Skeletal muscle satellite cell (primary cell): ENCODE measurements at regions not wholly inside any gene's neighbourhood (a gene's known extent, or its start where the extent isn't known, plus 50 kb on each side); places are given as distances from the start of the nearest gene placed in this dataset.

Source experiments
- H3K27me3 ChIP-seq: 2 replicates; pipeline ENCODE4 v1.7.0; 2013; ENCODE audit warnings: low read length; ENCODE audit not compliant: control insufficient read depth, insufficient read depth
- H3K36me3 ChIP-seq: 2 replicates; pipeline ENCODE4 v1.7.0; 2013; ENCODE audit warnings: mild to moderate bottlenecking, control low read depth, low read length; ENCODE audit not compliant: insufficient read depth
- H3K4me1 ChIP-seq: 2 replicates; pipeline ENCODE4 v1.7.0; 2013; ENCODE audit warnings: low read length; ENCODE audit not compliant: control insufficient read depth, insufficient read depth
- H3K4me2 ChIP-seq: 2 replicates; pipeline ENCODE4 v1.7.0; 2013; ENCODE audit warnings: mild to moderate bottlenecking, low read length
- H3K4me3 ChIP-seq: 2 replicates; pipeline ENCODE4 v1.7.0; 2013; ENCODE audit warnings: low read length
- H3K9ac ChIP-seq: 2 replicates; pipeline ENCODE4 v1.7.0; 2013; ENCODE audit warnings: mild to moderate bottlenecking, low read depth, low read length, moderate library complexity
- H3K9me3 ChIP-seq: replicated peaks from 2 replicates; pipeline ENCODE4 v1.7.0; 2013; ENCODE audit warnings: mild to moderate bottlenecking, control low read depth, low read length

- H3K4me2 ChIP-seq: no peak overlapping the region
- H3K4me1 ChIP-seq: no peaks in the 10 kb centered on the region
- no peak overlapping the region for H3K4me3 ChIP-seq
- no peaks in the 10 kb centered on the region for H3K27me3 ChIP-seq
- no peak overlapping the region for H3K9ac ChIP-seq
- H3K9me3 ChIP-seq: no peaks in the 10 kb centered on the region
- no peaks in the 10 kb centered on the region for H3K36me3 ChIP-seq
Measured at GRCh38 chr2:200086911-200087310, 131.5 kb downstream of the MAIP1 start.

- no peaks in the 10 kb centered on the region for H3K27me3 ChIP-seq
Measured at GRCh38 chr2:200087451-200087850, 132.1 kb downstream of the MAIP1 start.

GRCh38 chr2:200089040-200089755, 133.8 kb downstream of the MAIP1 start:
- Histone ChIP-seq H3K36me3 (no peaks in the 10 kb centered on the region), H3K4me1 (no peaks in the 10 kb centered on the region), H3K27me3 (no peaks in the 10 kb centered on the region), H3K4me3 (no peak overlapping the region), H3K9me3 (no peaks in the 10 kb centered on the region), H3K4me2 (no peak overlapping the region), H3K9ac (no peak overlapping the region)

More at GRCh38 chr2:200087451-200087850, 132.1 kb downstream of the MAIP1 start:
- H3K4me1 ChIP-seq: no peaks in the 10 kb centered on the region
- H3K9me3 ChIP-seq: no peaks in the 10 kb centered on the region
- H3K9ac ChIP-seq: no peak overlapping the region
- H3K4me3 ChIP-seq: no peak overlapping the region
- no peak overlapping the region for H3K4me2 ChIP-seq
- H3K36me3 ChIP-seq: no peaks in the 10 kb centered on the region

GRCh38 chr2:200089756-200090109, 134.4 kb downstream of the MAIP1 start:
- H3K9me3 ChIP-seq: no peaks in the 10 kb centered on the region
- H3K9ac ChIP-seq: no peak overlapping the region
- no peaks in the 10 kb centered on the region for H3K27me3 ChIP-seq
- no peak overlapping the region for H3K4me3 ChIP-seq
- no peak overlapping the region for H3K4me2 ChIP-seq
- no peaks in the 10 kb centered on the region for H3K36me3 ChIP-seq
- H3K4me1 ChIP-seq: no peaks in the 10 kb centered on the region

- H3K4me1 ChIP-seq: no peaks in the 10 kb centered on the region
- H3K4me2 ChIP-seq: no peak overlapping the region
- H3K27me3 ChIP-seq: no peaks in the 10 kb centered on the region
- no peak overlapping the region for H3K4me3 ChIP-seq
- no peaks in the 10 kb centered on the region for H3K9me3 ChIP-seq
- no peaks in the 10 kb centered on the region for H3K36me3 ChIP-seq
- no peak overlapping the region for H3K9ac ChIP-seq
Measured at GRCh38 chr2:200090683-200091082, 135.3 kb downstream of the MAIP1 start.

- no peaks in the 10 kb centered on the region for H3K9me3 ChIP-seq
- H3K9ac ChIP-seq: no peak overlapping the region
- no peak overlapping the region for H3K4me2 ChIP-seq
- H3K27me3 ChIP-seq: no peaks in the 10 kb centered on the region
- H3K36me3 ChIP-seq: no peaks in the 10 kb centered on the region
- H3K4me3 ChIP-seq: no peak overlapping the region
- no peaks in the 10 kb centered on the region for H3K4me1 ChIP-seq
Measured at GRCh38 chr2:200091126-200091525, 135.7 kb downstream of the MAIP1 start.

- Histone ChIP-seq H3K4me3 (no peak overlapping the region), H3K4me1 (no peaks in the 10 kb centered on the region), H3K36me3 (no peaks in the 10 kb centered on the region), H3K9ac (no peak overlapping the region), H3K27me3 (no peaks in the 10 kb centered on the region), H3K4me2 (no peak overlapping the region), H3K9me3 (no peaks in the 10 kb centered on the region)
Measured at GRCh38 chr2:200092235-200092634, 136.9 kb downstream of the MAIP1 start.

- Histone ChIP-seq H3K4me2 (no peak overlapping the region), H3K36me3 (no peaks in the 10 kb centered on the region), H3K27me3 (no peaks in the 10 kb centered on the region), H3K9me3 (no peaks in the 10 kb centered on the region), H3K9ac (no peak overlapping the region), H3K4me1 (no peaks in the 10 kb centered on the region), H3K4me3 (no peak overlapping the region)
Measured at GRCh38 chr2:200095436-200095835, 140.1 kb downstream of the MAIP1 start.

- H3K9ac ChIP-seq: no peak overlapping the region
- no peaks in the 10 kb centered on the region for H3K27me3 ChIP-seq
- no peak overlapping the region for H3K4me2 ChIP-seq
- no peak overlapping the region for H3K4me3 ChIP-seq
- H3K9me3 ChIP-seq: no peaks in the 10 kb centered on the region
- H3K4me1 ChIP-seq: no peaks in the 10 kb centered on the region
- H3K36me3 ChIP-seq: no peaks in the 10 kb centered on the region
Measured at GRCh38 chr2:200099256-200099655, 143.9 kb downstream of the MAIP1 start.

- no peaks in the 10 kb centered on the region for H3K27me3 ChIP-seq
- H3K4me2 ChIP-seq: no peak overlapping the region
- H3K9ac ChIP-seq: no peak overlapping the region
- no peaks in the 10 kb centered on the region for H3K4me1 ChIP-seq
- H3K4me3 ChIP-seq: no peak overlapping the region
- no peaks in the 10 kb centered on the region for H3K9me3 ChIP-seq
- H3K36me3 ChIP-seq: no peaks in the 10 kb centered on the region
Measured at GRCh38 chr2:200100027-200100426, 144.6 kb downstream of the MAIP1 start.

- no peaks in the 10 kb centered on the region for H3K27me3 ChIP-seq
- H3K9ac ChIP-seq: no peak overlapping the region
- H3K4me3 ChIP-seq: no peak overlapping the region
Measured at GRCh38 chr2:200101922-200102321, 146.5 kb downstream of the MAIP1 start.

GRCh38 chr2:200102971-200103370, 147.6 kb downstream of the MAIP1 start:
- H3K27me3 ChIP-seq: no peaks in the 10 kb centered on the region
- no peak overlapping the region for H3K4me3 ChIP-seq
- H3K4me2 ChIP-seq: no peak overlapping the region
- H3K36me3 ChIP-seq: no peaks in the 10 kb centered on the region
- H3K9ac ChIP-seq: no peak overlapping the region
- H3K9me3 ChIP-seq: no peaks in the 10 kb centered on the region
- H3K4me1 ChIP-seq: no peaks in the 10 kb centered on the region

More at GRCh38 chr2:200101922-200102321, 146.5 kb downstream of the MAIP1 start:
- no peak overlapping the region for H3K4me2 ChIP-seq
- no peaks in the 10 kb centered on the region for H3K4me1 ChIP-seq
- H3K9me3 ChIP-seq: no peaks in the 10 kb centered on the region
- no peaks in the 10 kb centered on the region for H3K36me3 ChIP-seq
